ENCODE measurements at regions not wholly inside any gene's neighbourhood (a gene's known extent, or its start where the extent isn't known, plus 50 kb on each side); places are given as distances from the start of the nearest gene placed in this dataset.

DNA sequence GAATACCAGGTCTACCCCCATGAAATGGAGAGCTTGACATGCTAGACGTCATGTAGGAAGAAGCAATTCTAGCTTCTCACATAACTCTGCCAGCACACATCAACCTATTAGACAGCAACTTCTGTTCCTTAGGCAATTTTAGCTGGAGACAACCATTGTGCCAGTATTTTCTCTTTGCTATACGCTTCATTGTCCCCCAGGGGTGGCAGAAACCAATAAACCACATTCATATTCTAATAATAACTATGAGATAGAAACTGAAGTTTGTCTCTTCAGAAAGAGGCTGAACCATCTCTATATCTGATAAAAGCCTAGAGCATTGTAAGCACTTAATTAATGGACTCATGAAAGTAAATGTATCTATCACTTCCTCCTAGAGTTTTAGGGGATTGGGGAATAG is 278.6 kb downstream of the FOXG1 start:
- peaks cover 0 to 3% (median 0%) of the 10 kb centered on the region in 7 donors for H3K9me3 Mint-ChIP-seq
- Histone ChIP-seq H3K4me2 (replicated peaks; ENCODE audit: extremely low read depth, low read length, poor library complexity, severe bottlenecking) (no peak overlapping the region), H3K36me3 (replicated peaks in 1 of 2; ENCODE audit: control insufficient read depth in 1 of 2, insufficient read depth in 2 of 2, low read length in 2 of 2) (no peaks in the 10 kb centered on the region), H2AFZ (ENCODE audit: insufficient read depth, low read depth, low read length, poor library complexity, severe bottlenecking) (no peak overlapping the region), H3K79me2 (ENCODE audit: insufficient read depth, low read length) (no peaks in the 10 kb centered on the region), H3K27ac (ENCODE audit: low read depth in 1 of 2, low read length in 2 of 2) (no peak overlapping the region), H4K20me1 (ENCODE audit: insufficient read depth, low read length) (no peaks in the 10 kb centered on the region), H3K27me3 (ENCODE audit: control insufficient read depth in 2 of 2, insufficient read depth in 2 of 2, low read length in 2 of 2) (no peaks in the 10 kb centered on the region), H3K9ac (ENCODE audit: insufficient read depth, low read length, poor library complexity, severe bottlenecking) (no peak overlapping the region), H3K9me3 (replicated peaks in 1 of 2; ENCODE audit: control insufficient read depth in 1 of 2, insufficient read depth in 1 of 2, low read length in 2 of 2) (no peaks in the 10 kb centered on the region), H3K4me3 (replicated peaks in 1 of 3; ENCODE audit: low read depth in 2 of 3, low read length in 3 of 3) (no peak overlapping the region), H3K4me1 (ENCODE audit: control insufficient read depth in 1 of 2, insufficient read depth in 2 of 2, low read length in 2 of 2) (no peaks in the 10 kb centered on the region)
- H3K27me3 Mint-ChIP-seq (ENCODE audit: low read depth in 3 of 3), result peaks cover 0 to 1% (median 0%) of the 10 kb centered on the region in 3 donors
- no peak overlapping the region for H3K27ac Mint-ChIP-seq
- intact Hi-C loops (cut with micrococcal nuclease), result no loop called here
- no peak for DNase-seq
- TF ChIP-seq, protein P1, sequence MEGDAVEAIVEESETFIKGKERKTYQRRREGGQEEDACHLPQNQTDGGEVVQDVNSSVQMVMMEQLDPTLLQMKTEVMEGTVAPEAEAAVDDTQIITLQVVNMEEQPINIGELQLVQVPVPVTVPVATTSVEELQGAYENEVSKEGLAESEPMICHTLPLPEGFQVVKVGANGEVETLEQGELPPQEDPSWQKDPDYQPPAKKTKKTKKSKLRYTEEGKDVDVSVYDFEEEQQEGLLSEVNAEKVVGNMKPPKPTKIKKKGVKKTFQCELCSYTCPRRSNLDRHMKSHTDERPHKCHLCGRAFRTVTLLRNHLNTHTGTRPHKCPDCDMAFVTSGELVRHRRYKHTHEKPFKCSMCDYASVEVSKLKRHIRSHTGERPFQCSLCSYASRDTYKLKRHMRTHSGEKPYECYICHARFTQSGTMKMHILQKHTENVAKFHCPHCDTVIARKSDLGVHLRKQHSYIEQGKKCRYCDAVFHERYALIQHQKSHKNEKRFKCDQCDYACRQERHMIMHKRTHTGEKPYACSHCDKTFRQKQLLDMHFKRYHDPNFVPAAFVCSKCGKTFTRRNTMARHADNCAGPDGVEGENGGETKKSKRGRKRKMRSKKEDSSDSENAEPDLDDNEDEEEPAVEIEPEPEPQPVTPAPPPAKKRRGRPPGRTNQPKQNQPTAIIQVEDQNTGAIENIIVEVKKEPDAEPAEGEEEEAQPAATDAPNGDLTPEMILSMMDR (IDR thresholded peaks at IDR 0.05), result no peak
- no peaks in the 10 kb centered on the region for H3K4me1 Mint-ChIP-seq
- H3K36me3 Mint-ChIP-seq, result no peaks in the 10 kb centered on the region
- WGBS (ENCODE audit: insufficient coverage), result 78% methylated on average over 1 of the region's 2 CpGs
- H3K4me3 Mint-ChIP-seq, result no peak overlapping the region

DNA sequence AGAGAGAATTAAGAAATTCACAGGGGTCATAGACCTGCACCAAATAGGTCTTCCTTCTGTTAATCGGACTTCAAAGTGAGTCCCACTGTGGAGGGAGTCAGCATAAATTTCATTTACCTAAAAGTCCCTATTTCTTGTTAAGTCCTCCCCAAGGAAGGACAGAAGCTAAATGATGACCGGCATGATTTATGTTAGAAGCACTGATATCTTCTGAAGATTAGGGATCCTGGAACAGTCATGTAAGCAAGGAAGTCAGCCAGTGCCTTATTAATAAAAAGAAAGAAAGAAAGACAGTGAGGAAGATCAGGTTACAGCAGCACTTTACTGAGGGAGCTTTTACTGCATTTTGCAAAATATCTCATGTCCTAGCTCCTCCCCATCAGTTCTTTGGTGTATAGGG is 287.5 kb downstream of the FOXG1 start:
- no peak overlapping the region for H2AFZ ChIP-seq (ENCODE audit: insufficient read depth, low read depth, low read length, poor library complexity, severe bottlenecking)
- Mint-ChIP-seq H3K27ac (no peak overlapping the region), H3K4me3 (no peak overlapping the region), H3K27me3 (ENCODE audit: low read depth in 3 of 3) (peaks cover 0 to 1% (median 0%) of the 10 kb centered on the region in 3 donors), H3K4me1 (no peaks in the 10 kb centered on the region), H3K9me3 (peaks cover 0 to 5% (median 0%) of the 10 kb centered on the region in 7 donors), H3K36me3 (no peaks in the 10 kb centered on the region)
- no peaks in the 10 kb centered on the region for H3K27me3 ChIP-seq (ENCODE audit: control insufficient read depth in 2 of 2, insufficient read depth in 2 of 2, low read length in 2 of 2)
- intact Hi-C loops (cut with micrococcal nuclease), result no loop called here
- no peaks in the 10 kb centered on the region for H3K9me3 ChIP-seq (replicated peaks in 1 of 2; ENCODE audit: control insufficient read depth in 1 of 2, insufficient read depth in 1 of 2, low read length in 2 of 2)
- H3K4me3 ChIP-seq (replicated peaks in 1 of 3; ENCODE audit: low read depth in 2 of 3, low read length in 3 of 3), result no peak overlapping the region
- H3K79me2 ChIP-seq (ENCODE audit: insufficient read depth, low read length), result no peaks in the 10 kb centered on the region
- DNase-seq, result no peak
- no peak overlapping the region for H3K27ac ChIP-seq (ENCODE audit: low read depth in 1 of 2, low read length in 2 of 2)
- H3K9ac ChIP-seq (ENCODE audit: insufficient read depth, low read length, poor library complexity, severe bottlenecking), result no peak overlapping the region
- no peaks in the 10 kb centered on the region for H4K20me1 ChIP-seq (ENCODE audit: insufficient read depth, low read length)
- H3K4me1 ChIP-seq (ENCODE audit: control insufficient read depth in 1 of 2, insufficient read depth in 2 of 2, low read length in 2 of 2), result no peaks in the 10 kb centered on the region
- TF ChIP-seq, protein P1 (IDR thresholded peaks at IDR 0.05), result no peak
- H3K36me3 ChIP-seq (replicated peaks in 1 of 2; ENCODE audit: control insufficient read depth in 1 of 2, insufficient read depth in 2 of 2, low read length in 2 of 2), result no peaks in the 10 kb centered on the region
- no CpG with 5 or more reads among the region's 2 CpGs for whole genome bisulfite sequencing (ENCODE audit: insufficient coverage)
- H3K4me2 ChIP-seq (replicated peaks; ENCODE audit: extremely low read depth, low read length, poor library complexity, severe bottlenecking), result no peak overlapping the region
